ENCODE measurements at regions not wholly inside any gene's neighbourhood (a gene's known extent, or its start where the extent isn't known, plus 50 kb on each side); places are given as distances from the start of the nearest gene placed in this dataset.

GRCh38 chr6:104400844-104401243 lies 458.9 kb downstream of the HACE1 start:
- TF ChIP-seq, protein P1, sequence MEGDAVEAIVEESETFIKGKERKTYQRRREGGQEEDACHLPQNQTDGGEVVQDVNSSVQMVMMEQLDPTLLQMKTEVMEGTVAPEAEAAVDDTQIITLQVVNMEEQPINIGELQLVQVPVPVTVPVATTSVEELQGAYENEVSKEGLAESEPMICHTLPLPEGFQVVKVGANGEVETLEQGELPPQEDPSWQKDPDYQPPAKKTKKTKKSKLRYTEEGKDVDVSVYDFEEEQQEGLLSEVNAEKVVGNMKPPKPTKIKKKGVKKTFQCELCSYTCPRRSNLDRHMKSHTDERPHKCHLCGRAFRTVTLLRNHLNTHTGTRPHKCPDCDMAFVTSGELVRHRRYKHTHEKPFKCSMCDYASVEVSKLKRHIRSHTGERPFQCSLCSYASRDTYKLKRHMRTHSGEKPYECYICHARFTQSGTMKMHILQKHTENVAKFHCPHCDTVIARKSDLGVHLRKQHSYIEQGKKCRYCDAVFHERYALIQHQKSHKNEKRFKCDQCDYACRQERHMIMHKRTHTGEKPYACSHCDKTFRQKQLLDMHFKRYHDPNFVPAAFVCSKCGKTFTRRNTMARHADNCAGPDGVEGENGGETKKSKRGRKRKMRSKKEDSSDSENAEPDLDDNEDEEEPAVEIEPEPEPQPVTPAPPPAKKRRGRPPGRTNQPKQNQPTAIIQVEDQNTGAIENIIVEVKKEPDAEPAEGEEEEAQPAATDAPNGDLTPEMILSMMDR (IDR thresholded peaks at IDR 0.05): no peak
- TF ChIP-seq POLR2A (IDR thresholded peaks at IDR 0.05) (no peak), EP300 (IDR thresholded peaks at IDR 0.05) (no peak), POLR2AphosphoS5 (IDR thresholded peaks at IDR 0.05) (no peak)
- H3K4me1 ChIP-seq: no peaks in the 10 kb centered on the region
- 23 to 40% (median 33%) methylated on average over 5 of the region's 5 CpGs for WGBS, 5 donors
- H3K27ac ChIP-seq: no peak overlapping the region
- H3K4me3 ChIP-seq: no peak overlapping the region
- intact Hi-C loops (cut with DNase I; ENCODE audit: low total_unique reads): no loop called here
- H3K27me3 ChIP-seq: no peaks in the 10 kb centered on the region
- no peaks in the 10 kb centered on the region for H3K36me3 ChIP-seq
- H3K9me3 ChIP-seq: no peaks in the 10 kb centered on the region
- DNase-seq: no peak

DNA sequence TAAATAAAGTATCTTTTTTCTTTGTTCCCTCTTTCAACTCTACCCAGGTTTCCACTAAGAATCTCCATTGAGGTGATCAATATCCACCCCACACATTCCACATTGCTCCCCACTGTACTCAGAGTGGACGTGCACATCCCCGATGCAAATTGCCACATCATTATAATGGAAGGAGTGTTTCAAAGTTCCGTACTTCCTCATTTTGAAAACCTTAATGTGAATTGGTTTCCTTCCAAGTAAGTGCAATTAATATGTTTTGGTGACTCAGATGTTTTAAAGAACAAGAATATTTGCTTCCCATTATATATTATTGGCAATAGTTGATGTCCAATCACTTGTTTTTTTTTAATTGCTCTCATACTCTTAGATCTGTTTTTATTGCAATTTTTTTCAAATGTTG lies 463.6 kb downstream of the HACE1 start:
- H3K27ac ChIP-seq: no peak overlapping the region
- H3K36me3 ChIP-seq: no peaks in the 10 kb centered on the region
- no peak for TF ChIP-seq EP300 (IDR thresholded peaks at IDR 0.05)
- TF ChIP-seq, protein P1 (IDR thresholded peaks at IDR 0.05): no peak
- no peak for TF ChIP-seq POLR2A (IDR thresholded peaks at IDR 0.05)
- TF ChIP-seq POLR2AphosphoS5 (IDR thresholded peaks at IDR 0.05): no peak
- H3K4me1 ChIP-seq: no peaks in the 10 kb centered on the region
- H3K9me3 ChIP-seq: no peaks in the 10 kb centered on the region
- no peak for DNase-seq
- WGBS, 5 donors: 64 to 79% (median 68%) methylated on average over 3 of the region's 3 CpGs
- no peak overlapping the region for H3K4me3 ChIP-seq
- no peaks in the 10 kb centered on the region for H3K27me3 ChIP-seq
- intact Hi-C loops (cut with DNase I; ENCODE audit: low total_unique reads): no loop called here

- TF ChIP-seq POLR2AphosphoS5 (IDR thresholded peaks at IDR 0.05) (no peak), POLR2A (IDR thresholded peaks at IDR 0.05) (no peak), EP300 (IDR thresholded peaks at IDR 0.05) (no peak)
- TF ChIP-seq, protein P1 (IDR thresholded peaks at IDR 0.05): no peak
- Histone ChIP-seq H3K9me3 (peaks cover 0 to 7% (median 3%) of the 10 kb centered on the region in 4 donors), H3K36me3 (no peaks in the 10 kb centered on the region), H3K4me3 (no peak overlapping the region), H3K27me3 (no peaks in the 10 kb centered on the region), H3K27ac (no peak overlapping the region), H3K4me1 (no peaks in the 10 kb centered on the region)
- intact Hi-C loops (cut with DNase I; ENCODE audit: low total_unique reads): no loop called here
- DNase-seq: no peak
- WGBS, 5 donors: 76 to 88% (median 78%) methylated on average over 2 of the region's 2 CpGs
Measured at GRCh38 chr6:104381907-104382306, 477.8 kb downstream of the HACE1 start.

DNA sequence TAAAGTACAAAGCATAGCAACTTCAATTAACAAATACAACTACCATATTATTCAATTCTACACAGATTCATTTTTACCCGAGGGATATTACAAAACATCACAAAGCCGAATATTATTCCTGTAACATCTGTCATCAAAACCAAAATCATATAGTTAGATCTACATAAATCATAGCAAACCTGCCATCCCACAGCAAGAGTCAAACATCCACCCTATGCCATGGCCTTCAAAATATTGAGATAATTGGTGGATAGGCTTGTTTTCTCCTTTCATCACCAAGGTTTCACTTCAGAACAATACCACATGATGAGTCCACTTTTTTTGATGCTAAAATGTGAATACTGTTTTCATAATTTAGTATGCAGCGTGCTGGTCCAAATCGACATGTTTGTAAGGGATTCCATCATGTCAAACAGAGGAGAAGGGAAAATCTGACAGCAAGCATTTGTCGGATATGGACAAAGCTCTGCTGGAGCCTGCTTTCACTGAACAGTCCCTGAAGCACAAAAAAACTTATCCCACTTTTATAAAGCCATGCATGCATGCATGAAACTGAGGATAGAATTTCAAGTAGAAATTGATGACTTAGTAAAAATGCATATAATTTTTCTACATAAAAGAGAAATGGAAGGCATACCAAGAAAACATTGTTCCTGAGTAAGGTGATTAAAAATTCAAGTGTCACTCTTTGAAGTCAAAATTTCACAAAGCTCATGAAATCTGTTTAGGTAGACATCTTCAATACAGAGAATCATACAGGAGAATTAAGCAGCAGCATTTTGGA lies 494.1 kb downstream of the HACE1 start:
- WGBS, 5 donors: 80 to 88% (median 84%) methylated on average over 5 of the region's 5 CpGs
- Histone ChIP-seq H3K36me3 (no peaks in the 10 kb centered on the region), H3K27ac (no peak overlapping the region), H3K27me3 (no peaks in the 10 kb centered on the region), H3K4me1 (no peaks in the 10 kb centered on the region), H3K4me3 (no peak overlapping the region), H3K9me3 (no peaks in the 10 kb centered on the region)
- intact Hi-C loops (cut with DNase I; ENCODE audit: low total_unique reads): no loop called here
- DNase-seq: no peak
- TF ChIP-seq EP300 (IDR thresholded peaks at IDR 0.05) (no peak), POLR2A (IDR thresholded peaks at IDR 0.05) (no peak), POLR2AphosphoS5 (IDR thresholded peaks at IDR 0.05) (no peak)
- TF ChIP-seq, protein P1 (IDR thresholded peaks at IDR 0.05): no peak
